ENCODE measurements at regions not wholly inside any gene's neighbourhood (a gene's known extent, or its start where the extent isn't known, plus 50 kb on each side); places are given as distances from the start of the nearest gene placed in this dataset.

GRCh38 chr21:30986965-30987364 is 51.3 kb downstream of the KRTAP19-8 start:
- Histone ChIP-seq H3K4me1 (ENCODE audit: control insufficient read depth, insufficient read depth, low read length, unreplicated experiment) (no peaks in the 10 kb centered on the region), H3K27ac (ENCODE audit: low read depth, low read length) (no peak overlapping the region), H3K36me3 (ENCODE audit: insufficient read depth, low read length) (no peaks in the 10 kb centered on the region), H3K4me3 (ENCODE audit: low read depth, low read length) (no peak overlapping the region), H2AFZ (ENCODE audit: low read length, unreplicated experiment) (no peak overlapping the region), H3K79me2 (ENCODE audit: control insufficient read depth, insufficient read depth, low read length, unreplicated experiment) (no peaks in the 10 kb centered on the region), H3K27me3 (ENCODE audit: insufficient read depth, low read length) (no peaks in the 10 kb centered on the region)

GRCh38 chr21:30984889-30985288 is 53.4 kb downstream of the KRTAP19-8 start:
- H2AFZ ChIP-seq (ENCODE audit: low read length, unreplicated experiment) = no peak overlapping the region
- H3K27me3 ChIP-seq (ENCODE audit: insufficient read depth, low read length) = no peaks in the 10 kb centered on the region

GRCh38 chr21:30981403-30981802 is 56.9 kb downstream of the KRTAP19-8 start:
- H3K4me3 ChIP-seq (ENCODE audit: low read depth, low read length) = no peak overlapping the region
- no peak overlapping the region for H3K27ac ChIP-seq (ENCODE audit: low read depth, low read length)
- H2AFZ ChIP-seq (ENCODE audit: low read length, unreplicated experiment) = no peak overlapping the region
- H3K27me3 ChIP-seq (ENCODE audit: insufficient read depth, low read length) = no peaks in the 10 kb centered on the region
- H3K79me2 ChIP-seq (ENCODE audit: control insufficient read depth, insufficient read depth, low read length, unreplicated experiment) = no peaks in the 10 kb centered on the region
- no peaks in the 10 kb centered on the region for H3K36me3 ChIP-seq (ENCODE audit: insufficient read depth, low read length)
- H3K4me1 ChIP-seq (ENCODE audit: control insufficient read depth, insufficient read depth, low read length, unreplicated experiment) = no peaks in the 10 kb centered on the region

More at GRCh38 chr21:30984889-30985288, 53.4 kb downstream of the KRTAP19-8 start:
- Histone ChIP-seq H3K27ac (ENCODE audit: low read depth, low read length) (no peak overlapping the region), H3K4me3 (ENCODE audit: low read depth, low read length) (no peak overlapping the region), H3K79me2 (ENCODE audit: control insufficient read depth, insufficient read depth, low read length, unreplicated experiment) (no peaks in the 10 kb centered on the region), H3K4me1 (ENCODE audit: control insufficient read depth, insufficient read depth, low read length, unreplicated experiment) (no peaks in the 10 kb centered on the region), H3K36me3 (ENCODE audit: insufficient read depth, low read length) (no peaks in the 10 kb centered on the region)

GRCh38 chr21:30979054-30979453 is 59.2 kb downstream of the KRTAP19-8 start:
- Histone ChIP-seq H3K27me3 (ENCODE audit: insufficient read depth, low read length) (no peaks in the 10 kb centered on the region), H3K4me3 (ENCODE audit: low read depth, low read length) (peak overlapping the region; percentile 48; the same call in 1 of the 2 replicates), H3K27ac (ENCODE audit: low read depth, low read length) (no peak overlapping the region), H3K36me3 (ENCODE audit: insufficient read depth, low read length) (no peaks in the 10 kb centered on the region), H3K4me1 (ENCODE audit: control insufficient read depth, insufficient read depth, low read length, unreplicated experiment) (no peaks in the 10 kb centered on the region), H3K79me2 (ENCODE audit: control insufficient read depth, insufficient read depth, low read length, unreplicated experiment) (no peaks in the 10 kb centered on the region), H2AFZ (ENCODE audit: low read length, unreplicated experiment) (no peak overlapping the region)

- Histone ChIP-seq H3K4me3 (ENCODE audit: low read depth, low read length) (no peak overlapping the region), H3K36me3 (ENCODE audit: insufficient read depth, low read length) (no peaks in the 10 kb centered on the region), H3K79me2 (ENCODE audit: control insufficient read depth, insufficient read depth, low read length, unreplicated experiment) (no peaks in the 10 kb centered on the region), H3K27me3 (ENCODE audit: insufficient read depth, low read length) (no peaks in the 10 kb centered on the region), H3K4me1 (ENCODE audit: control insufficient read depth, insufficient read depth, low read length, unreplicated experiment) (no peaks in the 10 kb centered on the region), H2AFZ (ENCODE audit: low read length, unreplicated experiment) (no peak overlapping the region), H3K27ac (ENCODE audit: low read depth, low read length) (no peak overlapping the region)
Observed at GRCh38 chr21:30964283-30964682, 74.0 kb downstream of the KRTAP19-8 start.

- Histone ChIP-seq H3K36me3 (ENCODE audit: insufficient read depth, low read length) (no peaks in the 10 kb centered on the region), H2AFZ (ENCODE audit: low read length, unreplicated experiment) (no peak overlapping the region), H3K4me3 (ENCODE audit: low read depth, low read length) (no peak overlapping the region), H3K27me3 (ENCODE audit: insufficient read depth, low read length) (no peaks in the 10 kb centered on the region), H3K79me2 (ENCODE audit: control insufficient read depth, insufficient read depth, low read length, unreplicated experiment) (no peaks in the 10 kb centered on the region), H3K4me1 (ENCODE audit: control insufficient read depth, insufficient read depth, low read length, unreplicated experiment) (no peaks in the 10 kb centered on the region), H3K27ac (ENCODE audit: low read depth, low read length) (no peak overlapping the region)
Observed at GRCh38 chr21:30963502-30963901, 74.8 kb downstream of the KRTAP19-8 start.

GRCh38 chr21:30962013-30962412 is 76.3 kb downstream of the KRTAP19-8 start:
- H3K36me3 ChIP-seq (ENCODE audit: insufficient read depth, low read length) = no peaks in the 10 kb centered on the region
- H3K79me2 ChIP-seq (ENCODE audit: control insufficient read depth, insufficient read depth, low read length, unreplicated experiment) = no peaks in the 10 kb centered on the region
- H3K27ac ChIP-seq (ENCODE audit: low read depth, low read length) = no peak overlapping the region
- H3K27me3 ChIP-seq (ENCODE audit: insufficient read depth, low read length) = no peaks in the 10 kb centered on the region
- no peak overlapping the region for H2AFZ ChIP-seq (ENCODE audit: low read length, unreplicated experiment)
- no peaks in the 10 kb centered on the region for H3K4me1 ChIP-seq (ENCODE audit: control insufficient read depth, insufficient read depth, low read length, unreplicated experiment)
- no peak overlapping the region for H3K4me3 ChIP-seq (ENCODE audit: low read depth, low read length)

- no peaks in the 10 kb centered on the region for H3K79me2 ChIP-seq (ENCODE audit: control insufficient read depth, insufficient read depth, low read length, unreplicated experiment)
- H3K4me1 ChIP-seq (ENCODE audit: control insufficient read depth, insufficient read depth, low read length, unreplicated experiment) = no peaks in the 10 kb centered on the region
- no peaks in the 10 kb centered on the region for H3K36me3 ChIP-seq (ENCODE audit: insufficient read depth, low read length)
- no peak overlapping the region for H2AFZ ChIP-seq (ENCODE audit: low read length, unreplicated experiment)
- no peak overlapping the region for H3K4me3 ChIP-seq (ENCODE audit: low read depth, low read length)
- H3K27ac ChIP-seq (ENCODE audit: low read depth, low read length) = no peak overlapping the region
- H3K27me3 ChIP-seq (ENCODE audit: insufficient read depth, low read length) = no peaks in the 10 kb centered on the region
Observed at GRCh38 chr21:30958741-30959140, 77.4 kb upstream of the KRTAP11-1 start.

- Histone ChIP-seq H3K27ac (ENCODE audit: low read depth, low read length) (no peak overlapping the region), H3K79me2 (ENCODE audit: control insufficient read depth, insufficient read depth, low read length, unreplicated experiment) (no peaks in the 10 kb centered on the region), H3K4me3 (ENCODE audit: low read depth, low read length) (no peak overlapping the region), H3K4me1 (ENCODE audit: control insufficient read depth, insufficient read depth, low read length, unreplicated experiment) (no peaks in the 10 kb centered on the region), H3K36me3 (ENCODE audit: insufficient read depth, low read length) (no peaks in the 10 kb centered on the region), H3K27me3 (ENCODE audit: insufficient read depth, low read length) (no peaks in the 10 kb centered on the region), H2AFZ (ENCODE audit: low read length, unreplicated experiment) (no peak overlapping the region)
Observed at GRCh38 chr21:30957010-30957409, 75.6 kb upstream of the KRTAP11-1 start.

- Histone ChIP-seq H3K4me3 (ENCODE audit: low read depth, low read length) (no peak overlapping the region), H3K27me3 (ENCODE audit: insufficient read depth, low read length) (no peaks in the 10 kb centered on the region), H3K27ac (ENCODE audit: low read depth, low read length) (no peak overlapping the region), H3K79me2 (ENCODE audit: control insufficient read depth, insufficient read depth, low read length, unreplicated experiment) (no peaks in the 10 kb centered on the region), H2AFZ (ENCODE audit: low read length, unreplicated experiment) (no peak overlapping the region), H3K36me3 (ENCODE audit: insufficient read depth, low read length) (no peaks in the 10 kb centered on the region), H3K4me1 (ENCODE audit: control insufficient read depth, insufficient read depth, low read length, unreplicated experiment) (no peaks in the 10 kb centered on the region)
Observed at GRCh38 chr21:30953605-30954004, 72.2 kb upstream of the KRTAP11-1 start.

- Histone ChIP-seq H3K27ac (ENCODE audit: low read depth, low read length) (no peak overlapping the region), H3K79me2 (ENCODE audit: control insufficient read depth, insufficient read depth, low read length, unreplicated experiment) (no peaks in the 10 kb centered on the region), H3K36me3 (ENCODE audit: insufficient read depth, low read length) (no peaks in the 10 kb centered on the region), H3K4me1 (ENCODE audit: control insufficient read depth, insufficient read depth, low read length, unreplicated experiment) (no peaks in the 10 kb centered on the region), H3K27me3 (ENCODE audit: insufficient read depth, low read length) (no peaks in the 10 kb centered on the region), H3K4me3 (ENCODE audit: low read depth, low read length) (no peak overlapping the region), H2AFZ (ENCODE audit: low read length, unreplicated experiment) (no peak overlapping the region)
Observed at GRCh38 chr21:30947141-30947540, 65.8 kb upstream of the KRTAP11-1 start.

Measured in ACC112 (cell line).